HL-60 (cell line): ENCODE measurements at regions not wholly inside any gene's neighbourhood (a gene's known extent, or its start where the extent isn't known, plus 50 kb on each side); places are given as distances from the start of the nearest gene placed in this dataset.

Experiments used
- CTCF ChIP-seq: IDR thresholded peaks from one replicate; pipeline ENCODE4 v1.5.1; 2011; ENCODE audit warnings: low read length, control low read depth, inconsistent platforms; ENCODE audit not compliant: insufficient read depth
- POLR2AphosphoS5 ChIP-seq: IDR thresholded peaks from 2 replicates; pipeline ENCODE4 v1.6.1; 2012; ENCODE audit warnings: low read depth
- REST ChIP-seq: IDR thresholded peaks from 2 replicates; pipeline ENCODE4 v1.6.1; 2012; ENCODE audit warnings: low read depth; ENCODE audit not compliant: insufficient replicate concordance

GRCh38 chr12:76192416-76192815 is 107.9 kb upstream of the NAP1L1 start:
- no peak for TF ChIP-seq CTCF
- TF ChIP-seq POLR2AphosphoS5 = no peak
- no peak for TF ChIP-seq REST
